ENCODE measurements at regions not wholly inside any gene's neighbourhood (a gene's known extent, or its start where the extent isn't known, plus 50 kb on each side); places are given as distances from the start of the nearest gene placed in this dataset.

GRCh38 chr1:38616846-38617245 is 242.7 kb downstream of the RRAGC start:
- ATAC-seq: no peak
- intact Hi-C loops (cut with DNase I): no loop called here
- Histone ChIP-seq H3K4me1 (no peaks in the 10 kb centered on the region), H3K4me3 (no peak overlapping the region), H3K27ac (no peak overlapping the region), H3K36me3 (ENCODE audit: insufficient read depth in 1 of 2, low read depth in 1 of 2) (no peaks in the 10 kb centered on the region), H3K9me3 (no peaks in the 10 kb centered on the region), H3K27me3 (ENCODE audit: insufficient read depth in 3 of 3, low read length in 2 of 3) (peaks cover 0 to 13% (median 0%) of the 10 kb centered on the region in 3 donors)
- no peak for DNase-seq
- TF ChIP-seq, protein P1, sequence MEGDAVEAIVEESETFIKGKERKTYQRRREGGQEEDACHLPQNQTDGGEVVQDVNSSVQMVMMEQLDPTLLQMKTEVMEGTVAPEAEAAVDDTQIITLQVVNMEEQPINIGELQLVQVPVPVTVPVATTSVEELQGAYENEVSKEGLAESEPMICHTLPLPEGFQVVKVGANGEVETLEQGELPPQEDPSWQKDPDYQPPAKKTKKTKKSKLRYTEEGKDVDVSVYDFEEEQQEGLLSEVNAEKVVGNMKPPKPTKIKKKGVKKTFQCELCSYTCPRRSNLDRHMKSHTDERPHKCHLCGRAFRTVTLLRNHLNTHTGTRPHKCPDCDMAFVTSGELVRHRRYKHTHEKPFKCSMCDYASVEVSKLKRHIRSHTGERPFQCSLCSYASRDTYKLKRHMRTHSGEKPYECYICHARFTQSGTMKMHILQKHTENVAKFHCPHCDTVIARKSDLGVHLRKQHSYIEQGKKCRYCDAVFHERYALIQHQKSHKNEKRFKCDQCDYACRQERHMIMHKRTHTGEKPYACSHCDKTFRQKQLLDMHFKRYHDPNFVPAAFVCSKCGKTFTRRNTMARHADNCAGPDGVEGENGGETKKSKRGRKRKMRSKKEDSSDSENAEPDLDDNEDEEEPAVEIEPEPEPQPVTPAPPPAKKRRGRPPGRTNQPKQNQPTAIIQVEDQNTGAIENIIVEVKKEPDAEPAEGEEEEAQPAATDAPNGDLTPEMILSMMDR (IDR thresholded peaks at IDR 0.05): no peak
- 21 to 44% (median 44%) methylated on average over 3 of the region's 3 CpGs for WGBS, 3 donors

DNA sequence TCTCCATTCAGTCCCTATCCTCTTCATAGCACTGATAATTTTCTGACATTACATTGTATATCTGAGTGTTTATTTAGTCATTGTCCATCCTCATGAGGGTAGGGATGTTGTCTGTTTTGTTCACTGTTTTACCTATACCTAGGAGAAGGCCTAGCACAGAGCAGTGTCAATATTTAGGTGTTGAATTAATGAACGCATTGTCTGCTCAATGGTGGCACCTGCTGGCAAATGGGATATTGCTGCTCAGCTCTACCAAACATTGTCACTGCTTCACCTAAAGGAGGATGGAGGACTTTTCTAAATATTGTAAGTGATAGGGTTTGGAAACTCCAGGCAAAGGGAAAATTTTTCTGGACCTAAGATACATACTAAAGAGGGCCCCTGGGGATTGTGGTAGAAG is 243.9 kb downstream of the RRAGC start:
- 90 to 97% (median 94%) methylated on average over 1 of the region's 1 CpG for WGBS, 3 donors
- Histone ChIP-seq H3K27ac (no peak overlapping the region), H3K4me3 (no peak overlapping the region), H3K36me3 (ENCODE audit: insufficient read depth in 1 of 2, low read depth in 1 of 2) (no peaks in the 10 kb centered on the region), H3K27me3 (ENCODE audit: insufficient read depth in 3 of 3, low read length in 2 of 3) (peaks cover 0 to 13% (median 0%) of the 10 kb centered on the region in 3 donors), H3K4me1 (no peaks in the 10 kb centered on the region), H3K9me3 (no peaks in the 10 kb centered on the region)
- intact Hi-C loops (cut with DNase I): no loop called here
- TF ChIP-seq, protein P1 (IDR thresholded peaks at IDR 0.05): no peak
- no peak for DNase-seq
- no peak for ATAC-seq

DNA sequence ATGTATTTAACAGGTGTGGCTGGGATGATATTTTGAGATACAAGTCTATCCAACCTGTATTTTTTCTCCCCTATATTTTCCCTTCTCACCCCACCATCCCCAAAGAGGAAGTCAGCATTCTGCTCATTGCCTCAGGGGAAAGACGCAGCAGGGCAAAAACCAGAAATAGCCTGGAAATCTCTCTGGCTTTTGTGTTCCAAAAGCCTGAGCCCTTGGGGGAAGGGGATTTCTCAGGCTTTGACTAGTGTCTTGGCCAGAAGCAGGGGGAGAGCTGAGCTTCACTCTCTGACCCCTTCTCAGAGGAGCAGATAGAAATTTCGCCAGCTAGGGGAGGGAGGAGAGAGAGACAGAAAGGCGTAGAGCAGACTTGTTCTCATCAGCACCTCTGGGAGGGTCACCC is 244.7 kb downstream of the RRAGC start:
- Histone ChIP-seq H3K4me1 (no peaks in the 10 kb centered on the region), H3K27ac (no peak overlapping the region), H3K4me3 (no peak overlapping the region), H3K27me3 (ENCODE audit: insufficient read depth in 3 of 3, low read length in 2 of 3) (peaks cover 0 to 13% (median 0%) of the 10 kb centered on the region in 3 donors), H3K9me3 (no peaks in the 10 kb centered on the region), H3K36me3 (ENCODE audit: insufficient read depth in 1 of 2, low read depth in 1 of 2) (no peaks in the 10 kb centered on the region)
- 54 to 80% (median 79%) methylated on average over 3 of the region's 3 CpGs for WGBS, 3 donors
- no peak for ATAC-seq
- intact Hi-C loops (cut with DNase I): no loop called here
- no peak for DNase-seq
- TF ChIP-seq, protein P1 (IDR thresholded peaks at IDR 0.05): no peak

GRCh38 chr1:38613996-38614395 is 245.6 kb downstream of the RRAGC start:
- intact Hi-C loops (cut with DNase I): no loop called here
- H3K27ac ChIP-seq: no peak overlapping the region

GRCh38 chr1:38612951-38613350 is 246.6 kb downstream of the RRAGC start:
- H3K4me3 ChIP-seq: no peak overlapping the region
- ATAC-seq (no peak), DNase-seq (no peak)
- intact Hi-C loops (cut with DNase I): no loop called here
- no peaks in the 10 kb centered on the region for H3K36me3 ChIP-seq (ENCODE audit: insufficient read depth in 1 of 2, low read depth in 1 of 2)
- H3K9me3 ChIP-seq: no peaks in the 10 kb centered on the region
- H3K4me1 ChIP-seq: no peaks in the 10 kb centered on the region
- peaks cover 0 to 13% (median 0%) of the 10 kb centered on the region in 3 donors for H3K27me3 ChIP-seq (ENCODE audit: insufficient read depth in 3 of 3, low read length in 2 of 3)
- TF ChIP-seq, protein P1 (IDR thresholded peaks at IDR 0.05): no peak
- H3K27ac ChIP-seq: no peak overlapping the region
- WGBS, 3 donors: 88 to 92% (median 88%) methylated on average over 6 of the region's 6 CpGs

More at GRCh38 chr1:38613996-38614395, 245.6 kb downstream of the RRAGC start:
- no peaks in the 10 kb centered on the region for H3K9me3 ChIP-seq
- TF ChIP-seq, protein P1 (IDR thresholded peaks at IDR 0.05): no peak
- H3K4me1 ChIP-seq: no peaks in the 10 kb centered on the region
- no peak overlapping the region for H3K4me3 ChIP-seq
- peaks cover 0 to 13% (median 0%) of the 10 kb centered on the region in 3 donors for H3K27me3 ChIP-seq (ENCODE audit: insufficient read depth in 3 of 3, low read length in 2 of 3)
- no peak for DNase-seq
- ATAC-seq: no peak
- 23 to 35% (median 25%) methylated on average over 8 of the region's 8 CpGs for WGBS, 3 donors
- H3K36me3 ChIP-seq (ENCODE audit: insufficient read depth in 1 of 2, low read depth in 1 of 2): no peaks in the 10 kb centered on the region

Measured in psoas muscle (tissue), 7 donors.